ENCODE measurements at regions not wholly inside any gene's neighbourhood (a gene's known extent, or its start where the extent isn't known, plus 50 kb on each side); places are given as distances from the start of the nearest gene placed in this dataset.

GRCh38 chr9:135032041-135032835 lies 55.2 kb upstream of the OLFM1 start:
- no peak for DNase-seq

GRCh38 chr9:135032868-135033460 lies 54.5 kb upstream of the OLFM1 start:
- no peak for DNase-seq

GRCh38 chr9:135033487-135033886 lies 54.0 kb upstream of the OLFM1 start:
- no peak for DNase-seq

GRCh38 chr9:135034106-135034505 lies 53.4 kb upstream of the OLFM1 start:
- DNase-seq = no peak

- DNase-seq = no peak
These were observed 51.4 kb upstream of the OLFM1 start for GRCh38 chr9:135035781-135036760.

GRCh38 chr9:135036861-135037465 lies 50.5 kb upstream of the OLFM1 start:
- no peak for DNase-seq

GRCh38 chr9:135037521-135038250 lies 49.8 kb upstream of the OLFM1 start:
- no peak for DNase-seq

Measured in NCI-H2227 treated with DMSO at 0.1 percent for 48 hours (cell line).